Natural killer cell (primary cell): ENCODE measurements at regions not wholly inside any gene's neighbourhood (a gene's known extent, or its start where the extent isn't known, plus 50 kb on each side); places are given as distances from the start of the nearest gene placed in this dataset.

Experiments used
- ATAC-seq, 3 donors: fragments of 150-1000 bp in 2 of 3; fragments of 200-7000 bp in 1 of 3; cut with Tn5 transposase; 1 replicate in 1 of 3; 2 replicates in 2 of 3; pipeline ENCODE4 v1.10.0; 2021; ENCODE audit warnings: mild to moderate bottlenecking in 2 of 3, moderate library complexity in 2 of 3
- DNase-seq, 2 donors: peaks; one replicate each; pipeline versions ENCODE4 v3.0.0 to v3.0.0-alpha.2; 2013 to 2021; ENCODE audit warnings: mixed read lengths in 1 of 2
- H3K27ac ChIP-seq: one replicate; pipeline ENCODE4 v1.5.1; 2013; ENCODE audit warnings: mild to moderate bottlenecking, low read length
- H3K27me3 ChIP-seq: one replicate; pipeline ENCODE4 v1.6.1; 2013; ENCODE audit warnings: low read length; ENCODE audit not compliant: control insufficient read depth, insufficient read depth
- H3K36me3 ChIP-seq: one replicate; pipeline ENCODE4 v1.6.1; 2013; ENCODE audit warnings: low read length; ENCODE audit not compliant: control insufficient read depth, insufficient read depth
- H3K4me1 ChIP-seq: one replicate; pipeline ENCODE4 v1.6.1; 2013; ENCODE audit warnings: low read length; ENCODE audit not compliant: control insufficient read depth, insufficient read depth
- H3K4me3 ChIP-seq: one replicate; pipeline ENCODE4 v1.5.1; 2013; ENCODE audit warnings: low read length
- H3K9me3 ChIP-seq: one replicate; pipeline ENCODE4 v1.6.1; 2013; ENCODE audit warnings: low read length; ENCODE audit not compliant: control insufficient read depth, insufficient read depth
- H3K27ac Mint-ChIP-seq, 2 donors: one replicate each; pipeline ENCODE4 v1.8.0; 2022; ENCODE audit warnings: mild to moderate bottlenecking in 2 of 2, mixed read lengths in 2 of 2, moderate library complexity in 1 of 2
- H3K27me3 Mint-ChIP-seq, 2 donors: one replicate each; pipeline ENCODE4 v1.8.0; 2022; ENCODE audit warnings: low read depth in 2 of 2, mixed read lengths in 2 of 2
- H3K36me3 Mint-ChIP-seq: one replicate; pipeline ENCODE4 v1.8.0; 2022; ENCODE audit warnings: mixed read lengths
- H3K4me1 Mint-ChIP-seq, 2 donors: one replicate each; pipeline ENCODE4 v1.8.0; 2022; ENCODE audit warnings: mixed read lengths in 2 of 2
- H3K4me3 Mint-ChIP-seq: one replicate; pipeline ENCODE4 v1.8.0; 2022; ENCODE audit warnings: mild to moderate bottlenecking, moderate library complexity, mixed read lengths
- H3K9me3 Mint-ChIP-seq, 2 donors: one replicate each; pipeline ENCODE4 v1.8.0; 2022; ENCODE audit warnings: mixed read lengths in 2 of 2
- CTCF ChIP-seq: fragments of 200-600 bp; IDR thresholded peaks from one replicate; pipeline ENCODE4 v1.8.0; 2022; ENCODE audit warnings: antibody characterized with exemption
- WGBS: methylation state at CpG from one replicate; pipeline ENCODE4 v1.1.7; 2013; ENCODE audit warnings: missing lambda C conversion rate; ENCODE audit not compliant: insufficient coverage; 5-methylcytosine and 5-hydroxymethylcytosine counted together
- intact Hi-C: fragments of 100-400 bp; cut with micrococcal nuclease; formaldehyde crosslinking; loops from one replicate; pipeline ENCODE4 v1.14.2; 2022

DNA sequence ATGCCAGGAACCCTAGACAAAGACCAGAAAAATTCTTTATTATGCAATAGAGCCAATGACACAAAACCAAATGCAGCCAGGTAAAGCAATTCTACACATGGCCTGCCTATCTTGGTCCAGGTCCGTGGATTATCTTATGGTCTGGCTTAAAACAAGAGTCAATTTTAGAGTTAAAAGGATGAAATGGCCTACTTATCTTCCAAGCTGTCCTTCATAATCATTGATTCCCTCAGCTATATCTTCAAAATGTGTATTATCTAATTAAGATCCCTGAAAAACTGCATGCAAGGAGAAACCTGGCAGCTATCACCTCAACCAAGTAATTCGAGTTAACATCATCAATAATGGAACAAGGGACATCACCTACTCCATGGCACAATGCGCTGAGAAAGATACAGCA lies 479.4 kb upstream of the NRP1 start:
- Mint-ChIP-seq H3K27ac (no peak overlapping the region), H3K36me3 (no peaks in the 10 kb centered on the region), H3K4me3 (no peak overlapping the region), H3K27me3 (no peaks in the 10 kb centered on the region), H3K4me1 (peaks cover 7 to 9% of the 10 kb centered on the region in 2 donors), H3K9me3 (no peaks in the 10 kb centered on the region)
- TF ChIP-seq CTCF: no peak
- intact Hi-C loops: no loop called here
- H3K36me3 ChIP-seq: no peaks in the 10 kb centered on the region
- peaks cover 4% of the 10 kb centered on the region for H3K4me1 ChIP-seq
- H3K27me3 ChIP-seq: no peaks in the 10 kb centered on the region
- ATAC-seq: no peak
- H3K4me3 ChIP-seq: no peak overlapping the region
- no peak overlapping the region for H3K27ac ChIP-seq
- DNase-seq: no peak
- H3K9me3 ChIP-seq: no peaks in the 10 kb centered on the region
- WGBS: 76% methylated on average over 3 of the region's 3 CpGs

- no peaks in the 10 kb centered on the region for H3K4me1 ChIP-seq
- no peak overlapping the region for H3K4me3 ChIP-seq
- H3K9me3 ChIP-seq: no peaks in the 10 kb centered on the region
- intact Hi-C loops: no loop called here
- H3K4me3 Mint-ChIP-seq: no peak overlapping the region
- H3K27me3 ChIP-seq: no peaks in the 10 kb centered on the region
- WGBS: 89% methylated on average over 2 of the region's 2 CpGs
- H3K9me3 Mint-ChIP-seq: no peaks in the 10 kb centered on the region
- DNase-seq (no peak), ATAC-seq (no peak)
- no peaks in the 10 kb centered on the region for H3K27me3 Mint-ChIP-seq
- peaks cover 4 to 5% of the 10 kb centered on the region in 2 donors for H3K4me1 Mint-ChIP-seq
- no peak for TF ChIP-seq CTCF
- H3K36me3 ChIP-seq: no peaks in the 10 kb centered on the region
- no peak overlapping the region for H3K27ac Mint-ChIP-seq
- no peak overlapping the region for H3K27ac ChIP-seq
- no peaks in the 10 kb centered on the region for H3K36me3 Mint-ChIP-seq
Observed at GRCh38 chr10:33813415-33813814, 478.9 kb upstream of the NRP1 start.

- H3K4me1 Mint-ChIP-seq: no peaks in the 10 kb centered on the region
- no peaks in the 10 kb centered on the region for H3K9me3 Mint-ChIP-seq
Observed at GRCh38 chr10:33812586-33812985, 478.1 kb upstream of the NRP1 start.

More at GRCh38 chr10:33812586-33812985, 478.1 kb upstream of the NRP1 start:
- WGBS: 89% methylated on average over 2 of the region's 2 CpGs
- Histone ChIP-seq H3K36me3 (no peaks in the 10 kb centered on the region), H3K27me3 (no peaks in the 10 kb centered on the region), H3K9me3 (no peaks in the 10 kb centered on the region), H3K4me3 (no peak overlapping the region), H3K27ac (no peak overlapping the region), H3K4me1 (no peaks in the 10 kb centered on the region)
- Mint-ChIP-seq H3K36me3 (no peaks in the 10 kb centered on the region), H3K4me3 (no peak overlapping the region), H3K27ac (no peak overlapping the region), H3K27me3 (no peaks in the 10 kb centered on the region)
- intact Hi-C loops: no loop called here
- TF ChIP-seq CTCF: no peak
- no peak for ATAC-seq
- no peak for DNase-seq
